Islet precursor cell (in vitro differentiated cells): ENCODE measurements at regions not wholly inside any gene's neighbourhood (a gene's known extent, or its start where the extent isn't known, plus 50 kb on each side); places are given as distances from the start of the nearest gene placed in this dataset.
"Not testable (repeated sequence)": the region's sequence is repeated elsewhere in the genome, so short reads cannot be mapped to it uniquely, and the experiment has no call there.

Experiments
- DNase-seq: peaks from one replicate; pipeline ENCODE4 v3.0.0-alpha.2; 2018

DNA sequence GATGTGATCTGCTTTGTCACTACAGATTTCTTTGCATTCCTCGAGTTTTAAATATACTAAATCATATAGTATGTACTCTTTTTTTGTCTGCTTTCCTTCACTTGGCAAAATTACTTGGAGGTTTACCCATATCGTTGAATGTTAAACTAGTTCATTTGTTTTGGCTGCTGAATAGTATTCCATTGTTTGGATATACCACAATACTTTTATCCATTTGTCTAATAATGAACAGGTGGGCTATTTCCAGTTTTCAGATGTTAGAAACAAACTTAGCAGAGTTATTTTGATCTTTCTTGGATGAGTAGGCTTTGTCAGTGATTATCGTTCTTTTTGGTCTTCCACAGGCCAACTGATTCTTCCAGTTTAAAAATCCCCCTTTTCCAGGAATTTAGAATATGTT, 154.0 kb upstream of the TGFBR2 start:
- DNase-seq, result no peak

GRCh38 chr3:30453360-30454039, 152.9 kb upstream of the TGFBR2 start:
- no peak for DNase-seq

DNA sequence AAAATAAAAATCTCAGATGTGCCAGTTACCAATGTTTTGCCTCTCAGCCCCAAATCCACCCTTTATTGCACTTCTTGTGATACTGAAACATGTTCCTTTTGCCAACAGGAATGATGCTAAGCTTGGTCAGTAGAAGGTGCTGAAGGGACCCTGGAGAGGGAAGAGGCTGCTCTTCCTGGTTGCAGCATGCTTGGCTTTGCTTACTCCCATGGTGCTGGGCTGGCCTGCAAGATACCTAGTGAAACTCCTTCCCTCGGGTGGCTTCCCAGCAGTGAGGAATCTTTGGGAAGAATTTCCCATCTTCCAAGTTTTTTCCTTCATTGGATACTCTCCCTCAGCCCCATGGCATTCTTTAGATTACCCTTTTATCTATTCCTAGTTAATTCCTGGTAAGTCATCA, 151.8 kb upstream of the TGFBR2 start:
- DNase-seq, result no peak

DNA sequence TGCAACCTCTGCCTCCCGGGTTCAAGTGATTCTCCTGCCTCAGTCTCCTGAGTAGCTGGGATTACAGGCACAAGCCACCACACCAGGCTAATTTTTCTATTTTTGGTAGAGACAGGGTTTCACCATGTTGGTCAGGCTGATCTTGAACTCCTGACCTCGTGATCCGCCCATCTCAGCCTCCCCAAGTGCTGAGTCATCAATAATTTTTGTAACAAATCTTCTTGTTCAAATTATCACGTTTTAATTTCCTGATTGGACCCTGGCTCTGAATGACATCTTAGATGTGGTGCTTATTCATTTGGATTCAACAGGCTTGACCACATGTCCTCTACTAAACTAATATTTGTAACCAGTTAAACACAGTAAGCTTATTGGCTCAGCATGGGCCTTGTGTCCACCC, 151.3 kb upstream of the TGFBR2 start:
- not testable (repeated sequence) for DNase-seq

DNA sequence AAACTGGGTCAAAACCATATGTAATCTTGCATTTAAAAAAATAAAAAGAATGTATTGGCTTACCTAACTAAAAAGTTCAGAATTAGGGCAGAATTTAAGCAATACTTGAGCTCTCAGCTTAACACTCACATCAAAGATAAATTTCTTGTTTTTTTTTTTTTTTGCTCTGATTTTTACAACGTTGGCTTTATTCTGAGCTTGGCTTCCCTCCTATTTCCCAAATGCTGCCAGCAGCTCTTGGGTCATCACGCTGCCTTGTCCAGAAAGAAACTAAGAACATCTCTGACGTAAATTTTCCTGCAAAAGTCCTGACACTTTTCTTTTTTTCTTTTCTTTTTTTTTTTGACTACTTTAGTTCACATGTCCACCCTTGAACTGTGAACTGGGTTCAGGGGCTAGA, 150.6 kb upstream of the TGFBR2 start:
- no peak for DNase-seq

DNA sequence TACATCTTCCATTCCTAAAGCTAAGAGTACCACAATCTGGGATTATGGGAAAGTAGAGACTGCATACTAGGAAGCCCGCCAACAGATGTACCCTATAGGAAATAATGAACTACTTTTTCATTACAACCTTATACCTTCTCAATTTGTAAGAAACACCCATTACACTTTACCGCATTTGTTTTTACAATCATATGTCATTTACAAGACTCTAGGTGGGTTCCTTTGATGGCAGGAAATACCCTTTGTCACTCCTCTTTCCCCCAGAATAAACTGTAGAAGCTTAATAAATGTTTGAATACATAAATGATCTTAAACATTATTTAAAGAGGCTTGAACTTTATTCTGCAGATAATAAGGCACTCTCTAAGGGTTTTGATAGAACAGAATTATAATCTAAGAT, 150.1 kb upstream of the TGFBR2 start:
- no peak for DNase-seq

GRCh38 chr3:30457081-30457480, 149.3 kb upstream of the TGFBR2 start:
- DNase-seq, result no peak

GRCh38 chr3:30457726-30458125, 148.7 kb upstream of the TGFBR2 start:
- DNase-seq, result no peak

- DNase-seq, result no peak
Observed at GRCh38 chr3:30458376-30459171, 147.8 kb upstream of the TGFBR2 start.

GRCh38 chr3:30461311-30461710, 145.1 kb upstream of the TGFBR2 start:
- DNase-seq, result no peak

GRCh38 chr3:30462721-30463470, 143.5 kb upstream of the TGFBR2 start:
- no peak for DNase-seq

DNA sequence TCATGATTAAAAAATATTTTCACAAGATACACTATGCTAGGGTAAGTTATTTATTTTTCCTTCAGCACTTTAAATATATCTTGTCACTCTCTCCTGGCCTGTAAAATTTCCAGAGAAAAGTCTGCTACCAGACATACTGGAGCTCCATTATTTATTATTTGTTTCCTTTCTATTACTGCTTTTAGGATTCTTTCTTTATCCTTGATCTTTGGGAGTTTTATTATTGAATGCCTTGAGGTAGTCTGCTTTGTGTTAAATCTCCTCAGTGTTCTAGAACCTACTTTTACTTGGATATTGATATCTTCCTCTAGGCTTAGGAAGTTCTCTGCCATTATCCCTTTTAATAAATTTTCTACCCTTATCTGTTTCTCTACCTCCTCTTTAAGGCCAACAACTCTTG, 142.0 kb upstream of the TGFBR2 start:
- no peak for DNase-seq

GRCh38 chr3:30465454-30465853, 140.9 kb upstream of the TGFBR2 start:
- DNase-seq, result no peak

GRCh38 chr3:30467596-30468238, 138.7 kb upstream of the TGFBR2 start:
- DNase-seq, result no peak

DNA sequence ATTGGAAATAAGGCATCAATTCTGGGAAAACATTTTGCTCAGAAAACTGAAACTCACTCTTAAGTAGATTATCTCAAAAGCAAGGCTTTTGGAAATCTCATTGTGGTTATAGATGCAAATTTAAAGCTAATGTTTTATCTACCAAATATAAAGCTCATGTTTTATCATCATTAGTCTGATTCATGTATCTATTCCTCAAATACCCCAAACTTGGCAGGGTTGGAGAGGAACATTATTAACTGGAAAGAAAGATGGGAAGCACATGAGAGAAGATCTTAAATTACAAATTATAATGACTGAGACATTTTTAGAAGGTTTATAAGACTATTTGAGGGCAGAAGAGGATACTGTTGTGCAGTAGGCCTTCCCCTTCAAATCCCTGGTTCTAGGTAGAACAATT, 137.3 kb upstream of the TGFBR2 start:
- no peak for DNase-seq

- no peak for DNase-seq
Observed at GRCh38 chr3:30470496-30470895, 135.9 kb upstream of the TGFBR2 start.

GRCh38 chr3:30471066-30471465, 135.3 kb upstream of the TGFBR2 start:
- DNase-seq, result no peak

DNA sequence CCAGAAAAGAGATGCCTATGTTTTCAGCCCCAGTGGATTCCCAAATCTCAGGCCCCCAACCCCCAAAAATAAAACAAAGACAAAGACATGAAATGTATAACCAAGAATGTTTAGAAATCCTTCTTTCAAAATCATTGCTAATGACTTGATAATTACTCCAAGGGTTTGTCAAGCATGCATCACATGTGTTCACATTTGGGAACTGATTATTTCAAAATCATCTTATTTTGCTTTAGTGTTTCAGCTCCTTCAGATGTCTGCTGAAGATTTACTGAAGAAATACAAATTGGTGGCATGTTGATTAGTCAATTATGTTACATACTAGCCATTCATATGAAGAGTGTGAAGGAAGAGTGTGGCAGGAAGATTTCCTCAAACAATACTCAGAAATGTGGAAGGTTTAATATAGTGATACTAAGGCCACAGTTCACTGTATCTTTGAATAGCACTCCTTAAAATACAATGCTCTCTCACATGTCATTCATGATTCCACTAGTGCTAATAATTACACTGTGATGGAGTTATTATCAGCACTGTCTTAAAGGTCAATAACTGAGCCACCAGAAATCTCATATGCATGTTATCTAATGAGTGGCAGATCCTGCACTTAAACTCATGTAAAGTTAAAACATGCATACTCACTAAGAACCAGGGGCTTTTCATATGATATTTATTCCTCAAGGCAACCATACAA, 134.5 kb upstream of the TGFBR2 start:
- DNase-seq, result no peak

DNA sequence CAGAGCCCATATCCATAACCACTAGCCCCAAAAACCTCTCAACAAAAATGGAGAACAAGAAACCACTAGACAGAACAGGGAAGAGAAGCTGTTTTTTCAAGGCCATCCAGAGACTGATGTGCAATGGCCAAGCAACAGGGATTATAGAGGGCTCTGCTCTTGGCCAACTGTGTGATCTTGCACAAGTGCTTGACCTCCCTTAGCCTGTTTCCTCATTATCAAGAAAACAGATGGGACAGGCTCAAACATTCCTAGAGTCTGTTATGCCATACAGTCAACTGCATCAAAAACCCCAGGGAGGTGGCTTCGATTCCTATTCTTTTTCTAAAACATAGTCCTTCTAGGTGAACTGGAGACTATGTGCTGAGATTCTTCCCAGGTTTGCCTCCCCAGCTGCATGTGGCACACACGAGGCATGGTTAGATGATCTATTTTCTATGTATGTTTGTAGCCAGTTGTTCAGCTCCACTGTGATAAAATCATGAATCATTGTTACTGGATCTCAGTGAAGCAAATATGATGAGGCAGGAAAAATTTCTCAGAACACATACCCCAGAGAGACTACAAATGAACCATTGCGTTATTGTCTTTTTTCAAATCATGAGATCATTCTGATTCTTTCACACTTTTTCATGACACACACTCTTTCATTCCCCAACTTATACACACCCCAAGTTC, 132.9 kb upstream of the TGFBR2 start:
- no peak for DNase-seq

- no peak for DNase-seq
Observed at GRCh38 chr3:30474371-30474770, 132.0 kb upstream of the TGFBR2 start.

DNA sequence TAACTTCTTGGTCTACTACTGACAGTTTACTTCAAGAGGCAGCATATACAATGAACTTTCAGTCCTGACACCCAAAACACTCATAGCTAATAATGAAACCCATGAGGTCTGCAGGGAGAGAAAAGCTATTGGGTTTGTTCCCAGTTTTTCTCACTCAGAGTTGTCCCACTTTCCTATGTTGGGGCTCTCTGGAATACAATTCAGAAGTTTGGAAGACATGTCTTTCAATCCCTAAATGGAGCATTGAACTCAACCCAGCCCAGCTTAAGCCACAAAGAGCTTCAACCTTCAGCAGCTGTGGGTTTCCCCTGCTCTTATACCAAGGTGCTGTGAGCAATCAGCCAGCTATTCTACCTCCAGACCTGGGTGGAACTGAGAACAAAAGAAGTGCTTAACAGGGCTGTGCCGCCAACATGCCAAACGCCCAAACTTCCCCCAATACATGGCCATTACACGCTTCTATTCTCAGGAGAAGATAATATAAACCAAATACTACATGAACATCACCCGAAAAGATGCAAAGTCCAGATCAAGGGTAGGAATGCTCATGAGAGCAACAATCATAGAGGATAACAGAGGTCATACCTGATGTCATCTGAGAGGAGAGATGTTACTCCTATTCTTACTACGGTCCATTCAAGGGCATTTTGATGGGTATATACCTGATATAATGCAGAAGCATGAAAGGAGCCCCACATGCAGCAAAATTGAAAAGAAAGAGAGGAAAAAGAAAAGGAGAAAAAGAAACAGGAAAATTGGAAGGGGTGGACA, 131.2 kb upstream of the TGFBR2 start:
- DNase-seq, result no peak
